Breast epithelium (tissue), 3 donors: ENCODE measurements at regions not wholly inside any gene's neighbourhood (a gene's known extent, or its start where the extent isn't known, plus 50 kb on each side); places are given as distances from the start of the nearest gene placed in this dataset.

Experiments used
- POLR2A ChIP-seq: fragments of 450-650 bp; IDR thresholded peaks from one replicate; pipeline ENCODE4 v1.6.1; 2016; ENCODE audit warnings: antibody characterized with exemption, mild to moderate bottlenecking, moderate library complexity
- POLR2AphosphoS5 ChIP-seq, 3 donors: sonication (generic); formaldehyde crosslinking; IDR thresholded peaks; one replicate each; pipeline ENCODE4 v1.6.1; 2017; ENCODE audit warnings: antibody characterized with exemption in 3 of 3
- TF ChIP-seq, protein P1 (sequence below), 3 donors: fragments of 450-650 bp; IDR thresholded peaks; one replicate each; pipeline ENCODE4 v1.5.1; 2016 to 2017; ENCODE audit warnings: antibody characterized with exemption in 3 of 3, mild to moderate bottlenecking in 3 of 3, moderate library complexity in 3 of 3

GRCh38 chr5:172523146-172523745, 68.9 kb upstream of the SH3PXD2B start:
- TF ChIP-seq, protein P1, sequence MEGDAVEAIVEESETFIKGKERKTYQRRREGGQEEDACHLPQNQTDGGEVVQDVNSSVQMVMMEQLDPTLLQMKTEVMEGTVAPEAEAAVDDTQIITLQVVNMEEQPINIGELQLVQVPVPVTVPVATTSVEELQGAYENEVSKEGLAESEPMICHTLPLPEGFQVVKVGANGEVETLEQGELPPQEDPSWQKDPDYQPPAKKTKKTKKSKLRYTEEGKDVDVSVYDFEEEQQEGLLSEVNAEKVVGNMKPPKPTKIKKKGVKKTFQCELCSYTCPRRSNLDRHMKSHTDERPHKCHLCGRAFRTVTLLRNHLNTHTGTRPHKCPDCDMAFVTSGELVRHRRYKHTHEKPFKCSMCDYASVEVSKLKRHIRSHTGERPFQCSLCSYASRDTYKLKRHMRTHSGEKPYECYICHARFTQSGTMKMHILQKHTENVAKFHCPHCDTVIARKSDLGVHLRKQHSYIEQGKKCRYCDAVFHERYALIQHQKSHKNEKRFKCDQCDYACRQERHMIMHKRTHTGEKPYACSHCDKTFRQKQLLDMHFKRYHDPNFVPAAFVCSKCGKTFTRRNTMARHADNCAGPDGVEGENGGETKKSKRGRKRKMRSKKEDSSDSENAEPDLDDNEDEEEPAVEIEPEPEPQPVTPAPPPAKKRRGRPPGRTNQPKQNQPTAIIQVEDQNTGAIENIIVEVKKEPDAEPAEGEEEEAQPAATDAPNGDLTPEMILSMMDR (IDR thresholded peaks at IDR 0.05), result no peak
- TF ChIP-seq POLR2AphosphoS5 (IDR thresholded peaks at IDR 0.05) (no peak), POLR2A (no peak)
